Neutrophil (primary cell): ENCODE measurements at regions not wholly inside any gene's neighbourhood (a gene's known extent, or its start where the extent isn't known, plus 50 kb on each side); places are given as distances from the start of the nearest gene placed in this dataset.

Experiments
- H3K27ac ChIP-seq: fragments of 200-600 bp; sonication (generic); 2 replicates; pipeline ENCODE4 v1.5.1; 2016; ENCODE audit warnings: mild to moderate bottlenecking, moderate library complexity
- H3K27me3 ChIP-seq: fragments of 200-600 bp; sonication (generic); 2 replicates; pipeline ENCODE4 v1.6.0; 2016; ENCODE audit warnings: mild to moderate bottlenecking
- H3K36me3 ChIP-seq: fragments of 200-600 bp; sonication (generic); 2 replicates; pipeline ENCODE4 v1.5.1; 2017
- H3K4me1 ChIP-seq, 2 experiments: fragments of 200-600 bp in 1 of 2; sonication (generic) in 1 of 2; 1 replicate in 1 of 2; 2 replicates in 1 of 2; pipeline versions ENCODE4 v1.5.1 to v1.6.1; 2013 to 2016; ENCODE audit warnings: low read depth in 1 of 2, low read length in 1 of 2, mild to moderate bottlenecking in 1 of 2, moderate library complexity in 1 of 2; ENCODE audit not compliant: control insufficient read depth in 1 of 2, insufficient read depth in 1 of 2
- H3K4me3 ChIP-seq, 2 experiments: fragments of 200-600 bp in 1 of 2; sonication (generic) in 1 of 2; 1 replicate in 1 of 2; 2 replicates in 1 of 2; pipeline ENCODE4 v1.5.1; 2013 to 2016; ENCODE audit warnings: low read depth in 1 of 2, low read length in 1 of 2, mild to moderate bottlenecking in 1 of 2, moderate library complexity in 1 of 2
- H3K9me3 ChIP-seq: fragments of 200-600 bp; sonication (generic); 2 replicates; pipeline ENCODE4 v1.5.1; 2016
- TF ChIP-seq, protein P1 (sequence below): fragments of 200-600 bp; sonication (generic); IDR thresholded peaks from 2 replicates; pipeline ENCODE4 v1.5.1; 2016; ENCODE audit warnings: antibody characterized with exemption

GRCh38 chr5:79876456-79876855, 114.6 kb downstream of the MTX3 start:
- peaks cover 17% of the 10 kb centered on the region for H3K27me3 ChIP-seq
- TF ChIP-seq, protein P1, sequence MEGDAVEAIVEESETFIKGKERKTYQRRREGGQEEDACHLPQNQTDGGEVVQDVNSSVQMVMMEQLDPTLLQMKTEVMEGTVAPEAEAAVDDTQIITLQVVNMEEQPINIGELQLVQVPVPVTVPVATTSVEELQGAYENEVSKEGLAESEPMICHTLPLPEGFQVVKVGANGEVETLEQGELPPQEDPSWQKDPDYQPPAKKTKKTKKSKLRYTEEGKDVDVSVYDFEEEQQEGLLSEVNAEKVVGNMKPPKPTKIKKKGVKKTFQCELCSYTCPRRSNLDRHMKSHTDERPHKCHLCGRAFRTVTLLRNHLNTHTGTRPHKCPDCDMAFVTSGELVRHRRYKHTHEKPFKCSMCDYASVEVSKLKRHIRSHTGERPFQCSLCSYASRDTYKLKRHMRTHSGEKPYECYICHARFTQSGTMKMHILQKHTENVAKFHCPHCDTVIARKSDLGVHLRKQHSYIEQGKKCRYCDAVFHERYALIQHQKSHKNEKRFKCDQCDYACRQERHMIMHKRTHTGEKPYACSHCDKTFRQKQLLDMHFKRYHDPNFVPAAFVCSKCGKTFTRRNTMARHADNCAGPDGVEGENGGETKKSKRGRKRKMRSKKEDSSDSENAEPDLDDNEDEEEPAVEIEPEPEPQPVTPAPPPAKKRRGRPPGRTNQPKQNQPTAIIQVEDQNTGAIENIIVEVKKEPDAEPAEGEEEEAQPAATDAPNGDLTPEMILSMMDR: no peak
- H3K9me3 ChIP-seq: no peaks in the 10 kb centered on the region
- no peaks in the 10 kb centered on the region for H3K36me3 ChIP-seq
- H3K27ac ChIP-seq: no peak overlapping the region
- no peaks in the 10 kb centered on the region for H3K4me1 ChIP-seq
- H3K4me3 ChIP-seq: no peak overlapping the region

GRCh38 chr5:79875230-79875629, 115.8 kb downstream of the MTX3 start:
- Histone ChIP-seq H3K4me1 (no peaks in the 10 kb centered on the region), H3K27me3 (peaks cover 20% of the 10 kb centered on the region), H3K27ac (no peak overlapping the region), H3K36me3 (no peaks in the 10 kb centered on the region), H3K9me3 (no peaks in the 10 kb centered on the region), H3K4me3 (no peak overlapping the region)
- TF ChIP-seq, protein P1: no peak

- Histone ChIP-seq H3K27me3 (peaks cover 20% of the 10 kb centered on the region), H3K36me3 (no peaks in the 10 kb centered on the region), H3K27ac (no peak overlapping the region), H3K4me1 (no peaks in the 10 kb centered on the region), H3K9me3 (no peaks in the 10 kb centered on the region), H3K4me3 (no peak overlapping the region)
- TF ChIP-seq, protein P1: no peak
Measured at GRCh38 chr5:79873187-79873586, 117.9 kb downstream of the MTX3 start.

GRCh38 chr5:79872291-79872690, 118.8 kb downstream of the MTX3 start:
- Histone ChIP-seq H3K4me1 (no peaks in the 10 kb centered on the region), H3K27ac (no peak overlapping the region), H3K9me3 (no peaks in the 10 kb centered on the region), H3K4me3 (no peak overlapping the region), H3K27me3 (peaks cover 20% of the 10 kb centered on the region), H3K36me3 (no peaks in the 10 kb centered on the region)
- TF ChIP-seq, protein P1: no peak

- TF ChIP-seq, protein P1: no peak
- Histone ChIP-seq H3K9me3 (no peaks in the 10 kb centered on the region), H3K4me3 (no peak overlapping the region), H3K27ac (no peak overlapping the region), H3K36me3 (no peaks in the 10 kb centered on the region), H3K27me3 (peaks cover 20% of the 10 kb centered on the region), H3K4me1 (no peaks in the 10 kb centered on the region)
Measured at GRCh38 chr5:79871364-79872120, 119.5 kb downstream of the MTX3 start.
